ENCODE measurements at regions not wholly inside any gene's neighbourhood (a gene's known extent, or its start where the extent isn't known, plus 50 kb on each side); places are given as distances from the start of the nearest gene placed in this dataset.

- TF ChIP-seq CTCF (IDR thresholded peaks at IDR 0.05 in 4 of 5, conservative IDR thresholded peaks at IDR 0.05 in 1 of 5): no peak
- no peak for TF ChIP-seq POLR2A (IDR thresholded peaks at IDR 0.05)
These were observed 578.0 kb upstream of the CADM1 start for GRCh38 chr11:116082256-116082655.

Measured in gastrocnemius medialis (tissue), 4 donors.